WI38 (cell line): ENCODE measurements at regions not wholly inside any gene's neighbourhood (a gene's known extent, or its start where the extent isn't known, plus 50 kb on each side); places are given as distances from the start of the nearest gene placed in this dataset.

ENCODE experiments used
- H3K4me3 ChIP-seq: 2 replicates; pipeline ENCODE4 v1.5.1; 2011; ENCODE audit warnings: low read depth, mild to moderate bottlenecking, control low read depth, low read length
- TF ChIP-seq, protein P1 (sequence below): IDR thresholded peaks from 2 replicates; pipeline ENCODE4 v1.5.1; 2012; ENCODE audit warnings: low read depth, mild to moderate bottlenecking, control low read depth, low read length

DNA sequence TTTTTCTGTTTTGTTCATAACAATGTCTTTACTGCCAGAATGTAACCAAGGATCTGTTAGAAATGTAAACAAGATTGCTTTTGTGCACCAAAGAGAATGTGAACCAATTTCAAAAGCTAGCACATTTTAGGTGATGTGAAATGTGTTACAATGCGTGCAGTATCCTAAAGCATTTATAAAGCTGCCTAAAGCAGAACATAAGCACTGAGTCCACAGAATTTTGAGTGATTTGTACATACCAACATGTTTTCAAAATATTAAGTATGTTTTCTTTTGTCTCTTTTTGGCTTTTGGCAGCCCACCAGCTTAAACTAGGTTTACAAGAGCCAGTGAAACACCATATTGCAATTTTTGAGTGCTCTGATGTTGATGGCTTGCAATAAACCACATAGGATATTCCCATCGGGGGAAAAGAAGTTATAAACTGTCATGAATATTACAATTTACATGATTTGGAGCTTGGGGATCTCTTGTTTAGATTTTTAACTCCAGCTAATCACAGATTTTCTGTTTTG, 364.0 kb downstream of the ZIC1 start:
- TF ChIP-seq, protein P1, sequence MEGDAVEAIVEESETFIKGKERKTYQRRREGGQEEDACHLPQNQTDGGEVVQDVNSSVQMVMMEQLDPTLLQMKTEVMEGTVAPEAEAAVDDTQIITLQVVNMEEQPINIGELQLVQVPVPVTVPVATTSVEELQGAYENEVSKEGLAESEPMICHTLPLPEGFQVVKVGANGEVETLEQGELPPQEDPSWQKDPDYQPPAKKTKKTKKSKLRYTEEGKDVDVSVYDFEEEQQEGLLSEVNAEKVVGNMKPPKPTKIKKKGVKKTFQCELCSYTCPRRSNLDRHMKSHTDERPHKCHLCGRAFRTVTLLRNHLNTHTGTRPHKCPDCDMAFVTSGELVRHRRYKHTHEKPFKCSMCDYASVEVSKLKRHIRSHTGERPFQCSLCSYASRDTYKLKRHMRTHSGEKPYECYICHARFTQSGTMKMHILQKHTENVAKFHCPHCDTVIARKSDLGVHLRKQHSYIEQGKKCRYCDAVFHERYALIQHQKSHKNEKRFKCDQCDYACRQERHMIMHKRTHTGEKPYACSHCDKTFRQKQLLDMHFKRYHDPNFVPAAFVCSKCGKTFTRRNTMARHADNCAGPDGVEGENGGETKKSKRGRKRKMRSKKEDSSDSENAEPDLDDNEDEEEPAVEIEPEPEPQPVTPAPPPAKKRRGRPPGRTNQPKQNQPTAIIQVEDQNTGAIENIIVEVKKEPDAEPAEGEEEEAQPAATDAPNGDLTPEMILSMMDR, result no peak

DNA sequence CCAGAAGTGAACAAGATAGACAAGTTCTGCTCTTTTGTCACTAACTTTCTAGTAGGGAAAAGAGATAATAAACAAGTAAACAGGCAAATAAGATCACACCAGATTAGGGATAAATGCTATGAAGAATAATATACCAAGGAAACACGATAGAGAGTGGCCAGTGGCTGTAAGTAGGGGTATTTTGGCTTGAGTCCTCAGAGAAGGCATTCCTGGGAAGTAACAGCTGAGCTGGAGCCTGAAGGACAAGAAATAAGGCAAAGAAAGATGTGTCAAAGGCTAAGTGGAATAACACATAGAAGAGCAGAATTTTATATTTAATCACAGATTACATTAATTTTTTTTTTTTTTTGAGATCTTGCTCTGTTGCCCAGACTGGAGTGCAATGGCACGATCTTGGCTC, 366.2 kb downstream of the ZIC1 start:
- TF ChIP-seq, protein P1, result no peak
- H3K4me3 ChIP-seq, result no peak overlapping the region

More for the DNA sequence above, 364.0 kb downstream of the ZIC1 start:
- H3K4me3 ChIP-seq, result no peak overlapping the region

DNA sequence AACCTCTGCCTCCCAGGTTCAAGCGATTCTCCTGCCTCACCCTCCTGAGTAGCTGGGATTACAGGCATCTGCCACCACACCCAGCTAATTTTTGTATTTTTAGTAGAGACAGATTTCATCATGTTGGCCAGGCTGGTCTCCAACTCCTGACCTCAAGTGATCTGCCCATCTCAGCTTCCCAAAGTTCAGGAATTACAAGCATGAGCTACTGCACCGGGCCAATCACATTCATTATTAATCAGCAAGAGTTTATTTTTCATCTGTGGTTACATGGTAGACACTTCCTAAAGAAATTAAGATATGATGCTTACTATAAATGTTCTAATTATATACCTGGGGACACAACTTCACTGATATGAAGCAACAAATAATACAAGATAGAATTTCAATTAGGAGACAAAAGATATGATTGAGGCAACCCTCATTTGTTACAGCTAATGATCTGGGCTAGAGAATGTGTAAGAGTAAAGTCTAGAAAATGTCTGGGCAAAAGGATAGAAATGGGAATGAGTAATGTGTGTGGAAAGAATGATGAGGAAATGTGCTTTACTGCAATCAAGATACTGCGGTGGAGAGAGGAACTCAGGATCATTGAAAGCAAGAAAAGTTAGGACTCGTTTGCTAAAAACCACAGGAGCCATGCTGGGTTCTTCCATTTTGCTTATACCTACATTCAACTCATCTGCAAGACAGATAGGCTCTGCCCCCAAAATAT, 366.8 kb downstream of the ZIC1 start:
- TF ChIP-seq, protein P1, result no peak
- no peak overlapping the region for H3K4me3 ChIP-seq

DNA sequence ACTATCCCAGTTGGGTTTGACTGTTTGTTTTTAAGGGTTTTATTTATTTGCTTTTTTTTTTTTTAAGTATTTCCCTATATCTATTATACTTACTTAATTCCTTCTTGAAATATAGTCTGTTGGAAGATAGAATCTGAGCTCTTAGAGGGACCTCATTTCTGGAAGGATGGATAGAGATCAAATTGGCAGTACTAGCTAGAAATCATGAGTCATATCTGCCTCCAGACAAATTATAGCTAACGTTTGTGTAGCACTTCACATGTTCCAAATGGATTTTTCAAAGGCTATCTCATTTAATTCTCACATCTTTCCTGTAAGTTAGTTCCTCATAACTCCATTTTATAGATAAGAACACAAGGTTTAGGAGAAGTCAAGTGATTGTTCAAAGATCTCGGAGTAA, 384.7 kb downstream of the ZIC1 start:
- H3K4me3 ChIP-seq, result no peak overlapping the region
- TF ChIP-seq, protein P1, result no peak

DNA sequence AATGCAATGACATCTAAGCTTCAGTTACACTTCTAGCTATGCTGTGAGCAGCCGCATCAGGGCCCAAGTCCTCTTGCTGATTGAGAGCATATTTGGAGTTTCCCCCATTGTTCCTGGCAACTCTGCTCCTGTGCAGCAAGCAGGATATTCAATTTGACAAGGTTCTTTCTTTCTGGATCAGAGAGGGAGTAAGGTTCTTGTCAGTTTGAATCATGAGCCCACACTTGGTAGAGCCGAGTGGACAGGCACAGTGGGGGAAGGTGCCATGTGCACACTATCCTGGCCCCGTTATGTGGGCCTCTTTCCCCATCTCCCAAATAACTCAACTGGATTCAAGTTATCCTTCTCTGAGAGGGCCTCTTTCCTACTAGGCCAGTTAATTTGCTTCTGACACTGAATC, 385.4 kb downstream of the ZIC1 start:
- H3K4me3 ChIP-seq, result no peak overlapping the region
- TF ChIP-seq, protein P1, result no peak

DNA sequence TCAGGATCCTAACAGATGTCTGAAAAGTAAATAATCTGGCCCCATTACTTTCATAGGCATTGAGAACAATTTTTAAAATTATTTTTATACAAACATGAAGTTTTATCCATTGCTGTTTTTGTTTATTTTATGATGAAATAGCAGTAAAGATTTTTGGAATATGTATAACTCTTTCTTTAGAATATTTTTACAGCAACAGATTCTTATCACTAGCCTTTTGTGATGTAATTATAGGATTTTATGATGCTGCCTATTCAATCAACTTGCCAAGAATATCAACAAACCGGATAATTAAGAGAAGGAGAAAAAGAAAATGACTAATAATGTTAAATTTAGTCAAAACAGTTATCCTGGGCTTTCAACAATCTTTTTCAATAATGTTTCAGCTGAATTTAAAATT, 386.3 kb downstream of the ZIC1 start:
- H3K4me3 ChIP-seq, result no peak overlapping the region
- TF ChIP-seq, protein P1, result no peak

DNA sequence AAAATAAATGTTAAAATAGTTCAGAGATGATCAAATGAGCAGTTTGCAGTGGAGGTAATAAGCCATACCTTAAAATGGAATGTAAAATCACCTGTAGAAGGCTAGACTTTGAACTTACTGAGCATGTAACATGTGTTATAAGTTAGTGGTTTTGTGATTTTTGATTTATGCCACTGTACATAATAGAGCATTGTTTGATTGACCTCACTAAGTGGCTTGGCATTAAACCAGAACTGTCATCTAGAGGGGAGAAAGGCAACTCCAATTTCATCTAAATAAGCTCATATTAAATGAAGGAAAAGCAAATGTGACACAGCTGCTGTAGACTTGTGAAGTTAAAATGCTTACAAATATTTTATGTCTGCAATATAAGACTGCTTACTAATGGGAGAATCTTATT, 387.9 kb downstream of the ZIC1 start:
- no peak overlapping the region for H3K4me3 ChIP-seq
- TF ChIP-seq, protein P1, result no peak
